T1000 (cell line): ENCODE measurements at regions not wholly inside any gene's neighbourhood (a gene's known extent, or its start where the extent isn't known, plus 50 kb on each side); places are given as distances from the start of the nearest gene placed in this dataset.
"Not testable (repeated sequence)": the region's sequence is repeated elsewhere in the genome, so short reads cannot be mapped to it uniquely, and the experiment has no call there.

Experiments
- DNase-seq: peaks from one replicate; lab custom pipeline; 2025; ENCODE audit warnings: mixed read lengths; lab: John Stamatoyannopoulos, UW

DNA sequence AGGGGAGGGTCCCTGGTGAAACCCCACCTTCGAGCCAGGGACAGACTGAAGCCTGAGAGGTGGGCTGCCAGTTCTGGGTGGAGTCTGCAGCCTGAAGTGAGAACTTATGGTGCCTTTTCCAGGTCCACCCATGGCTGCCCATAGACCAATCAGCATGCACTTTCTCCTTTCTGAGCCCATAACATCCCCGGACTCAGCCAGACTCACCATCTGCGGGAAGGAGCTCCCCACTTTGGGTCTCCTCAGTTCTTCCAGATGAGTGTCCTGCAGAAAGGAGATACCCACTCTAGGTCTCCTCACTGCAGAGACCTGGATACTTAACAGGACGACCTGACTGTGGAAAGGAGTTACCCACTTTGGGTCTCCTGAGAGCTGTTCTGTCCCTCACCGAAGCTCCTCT is 1673.4 kb upstream of the TMEFF2 start:
- no peak for DNase-seq

DNA sequence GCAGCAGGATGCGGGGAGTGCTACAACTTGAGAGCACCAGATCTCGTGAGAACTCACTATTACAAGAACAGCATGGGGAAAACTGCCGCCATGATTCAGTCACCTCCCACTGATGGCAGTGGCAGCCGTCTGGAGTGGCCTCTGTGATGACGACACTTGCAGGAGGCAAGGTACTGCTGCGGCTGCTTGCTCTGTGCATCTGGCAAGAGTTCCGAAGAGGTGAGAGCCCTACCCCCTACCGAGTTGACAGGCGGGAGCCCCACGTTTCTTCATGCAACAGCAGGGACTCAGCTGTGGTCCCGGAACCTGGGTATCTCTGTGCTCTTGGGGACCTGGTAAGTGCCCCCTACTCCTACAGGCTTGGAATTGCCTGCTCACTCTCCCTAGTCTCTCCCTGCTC is 1672.7 kb upstream of the TMEFF2 start:
- DNase-seq: no peak

DNA sequence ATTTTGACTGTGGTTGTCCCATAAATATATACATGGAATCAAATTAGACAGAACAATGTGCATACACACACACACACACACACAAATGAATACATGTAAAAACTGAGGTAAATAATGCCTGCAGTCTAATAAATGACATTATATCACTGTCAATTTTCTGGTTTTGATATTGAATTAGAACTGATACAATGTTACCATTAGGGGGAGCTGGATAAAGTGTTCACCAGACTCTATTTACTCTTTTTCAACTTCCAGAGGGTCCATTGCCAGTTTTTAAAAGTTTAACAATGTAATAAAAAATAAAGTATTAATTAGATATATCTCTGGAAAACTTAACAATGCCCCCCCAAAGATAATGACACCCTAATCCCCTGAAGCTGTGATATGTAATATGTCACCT is 1666.8 kb upstream of the TMEFF2 start:
- DNase-seq: no peak

DNA sequence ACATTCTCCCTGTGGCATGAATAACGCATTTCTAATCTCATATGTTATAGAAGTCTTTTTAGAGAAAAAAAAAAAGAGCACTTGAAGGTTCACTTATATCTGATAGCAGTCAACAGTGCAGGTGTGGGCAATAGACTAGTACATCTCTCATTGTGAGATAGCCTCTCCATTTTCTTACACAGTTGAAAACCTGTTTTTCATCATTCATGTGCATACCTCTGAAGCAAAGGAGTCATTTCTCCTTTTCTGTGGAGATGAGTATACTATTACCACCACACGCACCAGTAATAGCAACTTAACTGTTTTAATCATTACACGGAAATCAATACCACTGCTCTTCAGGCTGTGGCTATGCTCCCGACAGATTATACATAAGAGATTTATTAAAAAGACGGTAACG is 1653.3 kb upstream of the TMEFF2 start:
- no peak for DNase-seq

DNA sequence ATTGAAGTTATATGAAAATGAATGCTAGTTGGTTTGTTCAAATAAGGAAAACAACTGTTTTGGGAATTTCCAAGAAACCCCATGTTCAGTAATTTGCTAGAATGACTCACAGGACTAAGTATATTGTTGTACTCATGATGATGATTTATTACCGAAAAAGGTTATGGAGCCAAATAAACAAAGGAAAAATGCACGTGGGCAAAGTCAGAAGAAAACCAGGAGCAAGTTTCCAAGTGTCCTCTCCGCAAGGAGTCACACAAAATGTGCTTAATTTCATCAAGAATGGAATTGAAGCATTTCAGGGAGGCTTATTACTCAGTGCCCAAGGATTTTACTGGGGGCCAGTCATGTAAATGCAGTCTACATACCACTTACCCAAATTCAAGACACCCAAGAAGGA is 1652.4 kb upstream of the TMEFF2 start:
- DNase-seq: no peak

DNA sequence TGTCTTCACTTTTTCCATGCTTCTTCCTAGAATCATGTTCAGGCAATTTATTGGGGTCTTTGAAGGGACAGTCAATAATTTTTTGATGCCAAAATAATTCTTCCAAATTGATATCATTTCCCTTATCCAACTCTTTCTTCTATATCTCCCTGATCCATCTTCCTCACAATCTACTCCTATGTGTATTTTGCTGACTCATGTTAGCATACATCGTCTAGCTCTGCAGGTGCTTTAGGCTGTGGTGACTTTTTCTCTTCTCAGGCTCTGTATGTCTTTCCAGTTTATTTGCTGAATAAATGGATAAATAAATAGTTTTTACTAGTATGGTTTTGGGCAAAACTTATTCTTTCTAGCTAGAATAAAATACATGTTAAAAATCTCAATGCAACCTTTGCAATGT is 1650.9 kb upstream of the TMEFF2 start:
- no peak for DNase-seq

DNA sequence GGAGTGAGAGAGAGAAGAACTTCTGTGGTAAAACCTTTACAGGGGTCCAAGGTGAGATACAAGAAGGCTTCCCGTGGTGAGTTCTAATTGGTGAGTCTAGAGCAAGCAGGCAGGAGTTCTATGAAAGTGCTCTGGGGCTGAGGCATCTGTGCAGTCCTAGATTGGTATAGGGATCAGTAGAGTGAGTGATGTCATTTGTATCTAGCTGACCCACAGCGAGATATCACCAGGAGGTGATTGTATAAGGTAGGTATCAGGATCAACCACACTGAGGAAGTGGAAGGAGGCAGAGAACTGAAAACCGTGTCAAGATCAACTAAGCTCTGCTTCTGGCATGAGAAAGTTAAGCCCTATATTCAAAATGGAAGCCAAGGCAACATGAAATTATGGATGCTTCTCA is 1648.9 kb upstream of the TMEFF2 start:
- no peak for DNase-seq

DNA sequence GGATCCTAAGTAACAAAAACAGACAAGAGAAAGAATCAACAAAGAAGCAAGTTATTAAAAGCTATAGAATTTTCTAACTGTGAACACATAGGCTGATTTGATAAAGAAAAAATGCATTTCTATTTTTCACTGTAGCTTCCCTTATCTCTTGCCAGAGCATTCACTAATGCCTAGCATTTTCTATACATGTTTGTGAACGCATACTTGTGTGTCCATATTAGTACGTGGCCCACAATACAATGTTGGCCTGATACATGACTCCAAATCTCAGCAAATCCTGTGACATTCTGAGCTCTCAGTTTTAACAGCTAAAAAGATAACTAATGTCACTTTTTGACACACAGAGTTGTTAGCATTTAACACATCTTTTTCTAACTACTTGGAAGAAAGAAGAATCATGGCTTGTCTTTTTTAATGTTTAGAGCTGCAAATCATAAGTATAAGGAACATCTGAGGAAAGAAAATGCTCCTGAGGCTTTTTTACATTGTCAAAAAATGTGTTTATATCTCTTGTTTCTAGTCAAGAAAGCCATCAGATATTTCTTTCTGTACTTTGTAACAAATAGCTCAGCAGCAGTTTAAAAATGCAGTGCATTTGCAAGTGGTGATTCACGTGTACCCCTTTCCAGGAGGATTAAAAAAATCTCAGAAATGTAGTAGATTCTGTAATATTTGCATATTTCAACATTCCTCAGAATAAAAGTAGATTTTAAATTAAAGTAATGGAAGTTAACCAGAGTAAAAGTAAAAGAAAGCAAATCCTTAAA is 1646.8 kb upstream of the TMEFF2 start:
- DNase-seq: no peak

DNA sequence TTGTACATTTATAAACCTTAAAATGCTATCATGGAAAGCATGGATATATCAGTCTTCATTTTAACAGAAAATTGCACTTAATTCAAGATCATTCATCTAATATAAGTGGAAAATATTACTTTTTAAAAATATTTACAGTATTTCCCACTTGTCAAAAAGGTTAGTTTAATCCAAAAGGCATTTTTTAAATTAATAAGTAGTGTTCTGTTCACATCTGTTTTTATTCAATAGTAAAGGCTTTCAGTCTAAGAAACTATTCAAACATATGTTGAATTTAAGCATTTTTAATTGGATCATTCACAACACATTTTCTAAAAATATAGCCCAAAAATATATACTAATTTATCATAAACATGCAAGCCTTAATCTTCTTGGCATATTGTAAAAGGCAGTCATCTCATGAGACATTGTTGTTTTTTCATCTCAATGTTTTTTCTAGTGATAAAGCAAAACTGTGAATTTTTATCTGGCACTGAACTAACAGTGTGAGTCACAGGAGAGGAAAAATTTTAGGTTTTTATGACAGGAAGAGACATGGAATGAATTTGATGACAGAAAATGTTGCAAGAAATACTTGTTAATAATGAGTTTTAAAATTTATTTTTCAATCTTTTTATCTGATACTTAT is 1642.5 kb upstream of the TMEFF2 start:
- no peak for DNase-seq

DNA sequence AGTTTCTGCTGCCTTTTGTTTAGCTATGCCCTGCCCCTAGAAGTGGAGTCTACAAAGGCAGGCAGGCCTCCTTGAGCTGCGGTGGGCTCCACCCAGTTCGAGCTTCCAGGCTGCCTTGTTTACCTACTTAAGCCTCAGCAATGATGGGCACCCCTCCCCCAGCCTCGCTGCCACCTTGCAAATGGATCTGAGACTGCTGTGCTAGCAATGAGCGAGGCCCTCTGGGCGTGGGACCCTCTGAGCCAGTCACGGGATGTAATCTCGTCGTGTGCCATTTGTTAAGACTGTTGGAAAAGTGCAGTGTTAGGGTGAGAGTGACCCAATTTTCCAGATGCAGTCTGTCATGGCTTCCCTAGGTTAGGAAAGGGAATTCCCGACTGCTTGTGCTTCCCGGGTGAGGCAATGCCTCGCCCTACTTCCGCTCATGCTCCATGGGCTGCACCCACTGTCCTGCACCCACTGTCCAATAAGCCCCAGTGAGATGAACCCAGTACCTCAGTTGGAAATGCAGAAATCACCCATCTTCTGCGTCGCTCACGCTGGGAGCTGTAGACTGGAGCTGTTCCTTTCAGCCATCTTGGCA is 1641.8 kb upstream of the TMEFF2 start:
- not testable (repeated sequence) for DNase-seq

DNA sequence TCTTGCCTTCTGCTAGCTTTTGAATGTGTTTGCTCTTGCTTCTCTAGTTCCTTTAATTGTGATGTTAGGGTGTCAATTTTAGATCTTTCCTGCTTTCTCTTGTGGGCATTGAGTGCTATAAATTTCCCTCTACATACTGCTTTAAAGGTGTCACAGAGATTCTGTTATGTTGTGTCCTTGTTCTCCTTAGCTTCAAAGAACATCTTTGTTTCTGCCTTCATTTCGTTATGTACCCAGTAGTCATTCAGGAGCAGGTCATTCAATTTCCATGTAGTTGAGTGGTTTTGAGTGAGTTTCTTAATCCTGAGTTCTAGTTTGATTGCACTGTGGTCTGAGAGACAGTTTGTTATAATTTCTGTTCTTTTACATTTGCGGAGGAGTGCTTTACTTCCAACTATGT is 1639.2 kb upstream of the TMEFF2 start:
- not testable (repeated sequence) for DNase-seq

DNA sequence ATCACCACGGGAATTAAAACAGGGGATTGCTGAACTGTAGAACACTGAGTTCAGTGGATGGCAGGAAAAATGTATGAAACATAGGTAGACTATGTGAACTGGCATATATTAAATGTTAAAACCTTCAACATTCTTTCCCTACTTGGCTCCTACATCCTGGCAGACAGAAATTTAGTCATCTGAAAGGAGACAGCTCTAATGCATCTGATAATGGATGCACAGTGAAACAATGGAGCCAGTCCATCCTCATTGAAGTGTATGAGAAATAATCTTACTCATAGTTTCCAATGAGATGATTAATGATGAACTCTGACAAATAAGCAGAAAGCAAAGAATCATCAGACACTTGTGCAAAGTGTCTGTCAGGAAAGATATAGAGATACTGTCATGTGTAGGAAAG is 1629.7 kb upstream of the TMEFF2 start:
- DNase-seq: no peak

DNA sequence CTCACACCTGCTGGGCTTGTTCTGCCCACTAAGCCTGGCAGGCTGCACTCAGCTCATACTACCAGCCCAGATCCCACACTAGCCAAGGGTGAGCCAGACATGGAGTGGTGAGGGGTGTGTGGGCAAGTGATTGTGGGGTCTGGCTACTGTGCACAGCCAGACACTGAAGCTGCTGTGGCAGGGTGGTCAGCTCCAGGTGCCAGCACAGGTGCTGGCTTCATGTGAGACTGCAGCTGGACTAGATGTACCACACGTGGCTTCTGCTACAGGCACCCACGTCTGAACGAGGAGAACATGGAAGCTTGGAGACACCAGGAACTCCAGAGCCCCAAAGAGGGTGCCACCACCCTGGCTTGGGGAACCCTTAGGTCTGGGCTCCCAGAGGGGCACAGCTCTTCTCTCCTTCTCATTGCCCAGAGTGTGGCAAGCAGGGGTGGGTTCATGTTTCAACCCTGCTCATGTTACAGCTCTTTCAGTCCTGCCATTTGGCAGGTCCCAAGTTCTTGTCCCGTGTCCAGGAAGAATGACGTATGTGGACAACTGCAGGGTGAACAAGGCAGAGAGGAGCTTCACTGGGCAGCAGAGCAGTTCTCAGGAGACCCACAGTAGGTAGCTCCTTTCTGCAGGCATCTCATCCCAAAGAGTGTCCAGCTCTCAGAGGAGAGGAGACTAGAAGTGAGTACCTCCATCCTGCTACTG is 1624.2 kb upstream of the TMEFF2 start:
- DNase-seq: no peak

DNA sequence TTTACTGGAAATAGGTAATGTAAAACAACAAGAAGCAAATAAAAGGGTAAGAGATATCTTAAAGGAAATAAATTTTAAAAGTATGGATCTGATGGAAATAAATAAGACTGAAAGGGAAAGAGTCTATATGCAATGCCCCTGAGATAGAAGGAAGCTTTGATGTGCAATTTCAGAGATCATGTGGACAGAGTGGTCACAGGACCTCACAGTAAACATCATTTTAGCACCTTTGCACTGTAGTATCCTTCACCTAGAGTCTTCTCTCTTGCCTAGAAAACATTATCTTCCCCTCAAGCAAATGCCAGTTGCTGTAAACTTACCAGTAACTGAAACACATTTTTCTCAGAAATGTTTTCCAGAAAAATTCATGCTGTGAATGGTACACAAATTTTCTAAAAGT is 1621.3 kb upstream of the TMEFF2 start:
- DNase-seq: no peak

DNA sequence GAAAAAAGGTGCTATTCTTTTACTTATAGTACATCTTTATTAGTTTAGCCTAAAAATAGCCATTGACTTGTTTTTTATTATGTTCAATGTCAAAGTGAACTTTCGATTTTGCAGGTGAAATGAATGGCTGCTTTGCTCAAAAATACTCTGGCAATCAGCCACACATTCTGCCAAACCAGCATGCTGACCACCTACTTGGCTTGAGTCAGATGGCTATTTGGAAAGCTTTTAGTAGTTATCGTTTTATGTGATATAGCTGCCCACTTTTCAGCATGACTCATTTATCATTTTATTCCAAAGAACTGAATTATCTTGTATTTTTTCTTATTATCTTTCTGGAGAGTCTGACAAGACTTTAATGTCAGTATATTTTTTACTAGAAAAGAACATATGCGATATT is 1615.8 kb upstream of the TMEFF2 start:
- no peak for DNase-seq

DNA sequence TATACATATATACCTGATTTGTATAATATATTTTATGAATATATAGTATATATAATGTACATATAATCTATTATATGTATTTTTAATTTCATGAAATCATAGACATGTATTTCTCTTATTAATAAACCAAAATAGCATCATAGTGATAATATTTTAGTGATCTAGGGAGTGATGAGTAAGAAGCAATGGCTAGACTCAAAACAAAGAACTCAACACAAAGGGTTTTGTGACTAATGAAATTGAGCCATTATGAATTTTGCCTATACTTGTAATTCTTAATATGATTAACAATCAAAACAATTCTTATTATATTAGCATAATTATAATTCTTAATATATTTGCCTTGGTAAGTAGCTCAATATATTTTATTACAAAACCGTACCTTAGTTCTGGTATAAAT is 1614.1 kb upstream of the TMEFF2 start:
- no peak for DNase-seq

DNA sequence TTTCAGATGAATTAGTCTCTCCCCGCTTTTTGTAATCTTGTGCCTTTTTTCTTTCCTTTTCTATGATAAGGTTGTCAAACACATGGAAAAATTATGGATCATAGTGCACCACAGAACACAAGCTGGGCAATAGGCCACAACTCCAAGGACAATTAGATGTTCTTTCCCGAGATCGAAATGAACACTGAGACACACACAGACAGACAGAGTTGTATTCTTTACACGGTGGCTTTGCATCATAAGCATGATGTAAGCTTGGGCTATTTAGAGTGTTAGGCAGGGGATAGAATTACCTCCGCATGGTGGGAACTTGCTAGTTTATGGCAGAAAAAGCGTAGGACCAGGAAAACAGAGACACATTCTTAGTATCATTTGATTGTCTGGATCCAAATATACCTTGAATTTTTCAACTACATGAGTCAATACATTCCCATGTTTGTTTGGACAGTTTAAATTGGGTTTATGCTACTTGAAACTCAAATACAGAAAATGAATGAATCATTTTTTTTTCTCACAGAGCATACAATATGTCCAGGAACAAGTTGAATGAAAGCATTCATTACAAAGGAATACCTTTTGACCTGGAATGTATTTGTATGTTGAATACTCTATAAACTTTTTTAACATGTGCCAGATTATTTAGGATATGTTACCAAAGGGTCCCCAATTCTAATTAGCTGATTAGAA is 1611.5 kb upstream of the TMEFF2 start:
- no peak for DNase-seq

DNA sequence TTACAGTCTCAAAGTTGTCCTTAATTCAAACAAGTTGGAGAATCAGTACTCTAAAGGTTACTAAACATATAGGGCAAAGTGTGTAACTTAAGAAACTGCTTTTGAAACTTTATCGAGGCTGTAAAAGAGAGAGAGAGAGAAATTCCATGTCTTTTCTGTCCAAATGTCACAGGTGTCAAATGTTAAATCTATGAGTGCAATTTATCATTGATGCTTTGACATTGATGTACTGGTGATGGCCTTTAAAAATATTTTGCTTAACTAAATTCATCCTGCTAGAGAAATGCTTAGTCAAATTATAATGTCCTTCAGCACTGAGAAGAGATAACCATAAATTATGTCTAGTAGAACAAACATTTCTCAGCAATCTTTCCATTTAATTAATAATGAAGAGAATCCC is 1602.1 kb upstream of the TMEFF2 start:
- DNase-seq: no peak

DNA sequence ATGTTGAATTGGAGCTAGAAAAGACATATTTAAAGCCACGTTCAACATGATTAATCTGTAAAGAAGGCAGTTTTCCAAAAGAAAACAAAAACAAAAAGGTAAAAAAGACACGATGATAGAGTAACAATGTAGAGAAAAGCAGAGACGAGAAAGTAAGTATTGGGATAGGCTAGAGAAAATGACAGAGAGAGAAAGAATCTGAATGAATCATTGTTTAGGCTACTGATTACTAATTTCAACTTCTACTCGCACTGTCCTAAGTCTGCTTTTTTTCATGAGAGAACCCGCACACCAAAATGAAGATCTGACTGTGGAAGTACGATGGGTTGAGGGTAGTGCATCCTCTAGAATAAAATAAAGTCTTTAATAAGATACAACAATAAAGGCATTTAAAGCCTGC is 1599.2 kb upstream of the TMEFF2 start:
- DNase-seq: no peak

DNA sequence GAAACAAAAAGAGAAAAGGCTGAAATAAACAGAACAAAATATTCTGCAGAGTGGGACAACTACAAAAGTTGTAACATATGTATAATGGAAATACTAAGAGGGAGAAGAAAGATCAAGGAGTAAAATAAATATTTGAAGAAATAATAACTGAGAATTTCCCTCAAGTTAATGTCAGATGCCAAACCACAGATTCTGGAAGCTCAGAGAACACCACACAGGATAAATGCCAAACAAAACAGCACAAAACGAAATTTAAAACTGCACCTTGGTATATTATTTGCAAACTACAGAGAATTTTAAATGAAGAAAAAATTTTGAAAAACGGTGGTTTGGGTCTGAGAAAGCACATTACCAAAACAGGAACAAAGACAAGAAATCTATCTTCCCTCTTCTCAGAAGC is 1588.9 kb upstream of the TMEFF2 start:
- DNase-seq: no peak

DNA sequence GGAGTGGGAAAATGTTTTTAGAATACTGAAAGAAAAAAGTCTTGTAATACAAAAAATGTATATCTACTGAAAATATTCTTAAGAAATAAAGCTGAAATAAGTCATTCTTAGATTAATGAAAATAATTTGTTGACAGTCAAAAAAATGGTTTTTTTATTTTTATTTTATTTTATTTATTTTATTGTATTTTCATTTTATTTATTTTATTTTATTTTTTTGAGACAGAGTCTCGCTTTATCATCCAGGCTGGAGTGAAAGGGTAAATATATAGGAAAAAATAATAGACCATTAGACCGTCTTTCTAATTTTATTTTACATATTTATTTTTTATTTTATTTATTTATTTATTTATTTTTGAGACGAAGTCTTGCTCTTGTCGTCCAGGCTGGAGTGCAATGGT is 1583.6 kb upstream of the TMEFF2 start:
- DNase-seq: no peak

DNA sequence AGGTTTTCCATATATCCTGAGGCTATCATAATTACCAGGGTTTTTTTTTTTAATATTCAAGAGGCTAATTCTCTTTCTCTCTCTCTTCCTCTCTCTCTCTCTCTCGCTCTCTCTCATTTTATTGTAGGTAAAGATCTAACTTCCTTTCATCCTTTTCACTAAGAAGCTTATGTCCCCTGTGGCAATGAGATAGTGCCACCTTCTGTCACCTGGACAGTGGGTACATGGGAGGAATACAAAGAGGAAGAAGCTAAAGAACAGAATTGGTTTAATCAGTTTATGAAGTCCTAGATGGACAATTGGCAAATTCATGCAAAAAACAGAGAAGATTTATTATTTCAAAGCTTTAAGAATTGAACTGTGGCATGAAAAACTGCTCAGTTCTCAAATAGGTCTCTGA is 1582.3 kb upstream of the TMEFF2 start:
- no peak for DNase-seq
